AG09319 (cell line): ENCODE measurements at regions not wholly inside any gene's neighbourhood (a gene's known extent, or its start where the extent isn't known, plus 50 kb on each side); places are given as distances from the start of the nearest gene placed in this dataset.

Experiments
- DNase-seq: peaks from one replicate; pipeline ENCODE4 v3.0.0-alpha.2; 2010; ENCODE audit warnings: low read depth; ENCODE audit errors: extremely low read depth
- TF ChIP-seq, protein P1 (sequence below): IDR thresholded peaks from 2 replicates; pipeline ENCODE4 v1.5.1; 2011; ENCODE audit warnings: low read depth, mild to moderate bottlenecking, inconsistent platforms, low read length, moderate library complexity

DNA sequence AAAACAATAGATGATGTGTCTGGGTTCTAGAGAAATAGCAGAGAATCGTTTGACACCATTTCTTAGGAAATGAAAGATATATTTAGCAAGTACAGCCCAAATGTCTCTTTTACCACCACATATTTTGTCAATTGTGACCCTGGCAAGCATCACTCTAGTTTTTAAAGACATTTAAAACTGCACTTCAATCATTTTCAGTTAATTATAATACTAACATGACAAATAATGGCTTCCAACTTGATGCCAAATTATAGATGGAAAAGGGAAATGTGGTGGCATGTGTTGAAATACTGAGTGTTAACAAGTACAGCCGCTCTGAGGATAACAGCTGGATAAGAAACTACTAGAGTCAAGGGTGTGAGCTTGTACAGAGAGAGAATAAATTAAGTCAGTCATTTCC is 648.9 kb downstream of the FRK start:
- no peak for DNase-seq
- TF ChIP-seq, protein P1, sequence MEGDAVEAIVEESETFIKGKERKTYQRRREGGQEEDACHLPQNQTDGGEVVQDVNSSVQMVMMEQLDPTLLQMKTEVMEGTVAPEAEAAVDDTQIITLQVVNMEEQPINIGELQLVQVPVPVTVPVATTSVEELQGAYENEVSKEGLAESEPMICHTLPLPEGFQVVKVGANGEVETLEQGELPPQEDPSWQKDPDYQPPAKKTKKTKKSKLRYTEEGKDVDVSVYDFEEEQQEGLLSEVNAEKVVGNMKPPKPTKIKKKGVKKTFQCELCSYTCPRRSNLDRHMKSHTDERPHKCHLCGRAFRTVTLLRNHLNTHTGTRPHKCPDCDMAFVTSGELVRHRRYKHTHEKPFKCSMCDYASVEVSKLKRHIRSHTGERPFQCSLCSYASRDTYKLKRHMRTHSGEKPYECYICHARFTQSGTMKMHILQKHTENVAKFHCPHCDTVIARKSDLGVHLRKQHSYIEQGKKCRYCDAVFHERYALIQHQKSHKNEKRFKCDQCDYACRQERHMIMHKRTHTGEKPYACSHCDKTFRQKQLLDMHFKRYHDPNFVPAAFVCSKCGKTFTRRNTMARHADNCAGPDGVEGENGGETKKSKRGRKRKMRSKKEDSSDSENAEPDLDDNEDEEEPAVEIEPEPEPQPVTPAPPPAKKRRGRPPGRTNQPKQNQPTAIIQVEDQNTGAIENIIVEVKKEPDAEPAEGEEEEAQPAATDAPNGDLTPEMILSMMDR, result no peak

DNA sequence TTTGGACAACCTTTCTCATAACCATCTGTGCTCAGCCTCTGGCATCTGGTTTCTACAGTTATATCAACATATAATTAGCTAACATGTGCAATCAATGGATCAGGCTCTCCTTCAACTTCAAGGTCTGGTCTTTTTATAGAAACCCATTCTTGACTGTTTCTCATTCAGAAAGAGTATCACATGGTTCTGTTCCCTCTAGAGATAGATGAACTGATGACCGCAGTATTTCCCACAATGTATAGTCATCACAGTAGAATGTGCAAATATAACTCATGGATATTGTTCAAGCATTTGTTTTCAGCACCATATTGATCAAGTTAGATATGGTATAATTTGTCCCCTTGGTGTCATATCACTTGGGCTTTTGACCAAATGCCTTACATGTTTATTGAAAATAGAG is 656.2 kb downstream of the FRK start:
- TF ChIP-seq, protein P1, result no peak
- DNase-seq, result no peak

DNA sequence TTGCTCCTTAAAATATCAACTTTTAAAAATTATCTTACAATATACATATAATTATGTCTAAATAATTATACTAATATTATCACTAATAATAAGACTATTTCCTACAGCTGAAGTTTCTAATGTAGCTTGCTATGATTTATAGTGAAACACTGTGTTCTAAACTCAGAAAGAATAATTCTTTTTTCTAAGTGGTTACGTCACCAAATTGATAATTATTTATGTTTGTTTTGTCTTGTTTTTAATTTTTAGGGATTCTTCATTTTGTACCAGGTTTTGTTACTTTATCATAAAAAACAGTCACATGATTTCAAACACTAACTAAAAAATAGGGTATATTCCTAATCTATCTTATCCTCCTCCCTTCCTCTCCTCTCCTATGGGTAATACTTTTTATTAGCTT is 662.1 kb downstream of the FRK start:
- TF ChIP-seq, protein P1, result no peak

DNA sequence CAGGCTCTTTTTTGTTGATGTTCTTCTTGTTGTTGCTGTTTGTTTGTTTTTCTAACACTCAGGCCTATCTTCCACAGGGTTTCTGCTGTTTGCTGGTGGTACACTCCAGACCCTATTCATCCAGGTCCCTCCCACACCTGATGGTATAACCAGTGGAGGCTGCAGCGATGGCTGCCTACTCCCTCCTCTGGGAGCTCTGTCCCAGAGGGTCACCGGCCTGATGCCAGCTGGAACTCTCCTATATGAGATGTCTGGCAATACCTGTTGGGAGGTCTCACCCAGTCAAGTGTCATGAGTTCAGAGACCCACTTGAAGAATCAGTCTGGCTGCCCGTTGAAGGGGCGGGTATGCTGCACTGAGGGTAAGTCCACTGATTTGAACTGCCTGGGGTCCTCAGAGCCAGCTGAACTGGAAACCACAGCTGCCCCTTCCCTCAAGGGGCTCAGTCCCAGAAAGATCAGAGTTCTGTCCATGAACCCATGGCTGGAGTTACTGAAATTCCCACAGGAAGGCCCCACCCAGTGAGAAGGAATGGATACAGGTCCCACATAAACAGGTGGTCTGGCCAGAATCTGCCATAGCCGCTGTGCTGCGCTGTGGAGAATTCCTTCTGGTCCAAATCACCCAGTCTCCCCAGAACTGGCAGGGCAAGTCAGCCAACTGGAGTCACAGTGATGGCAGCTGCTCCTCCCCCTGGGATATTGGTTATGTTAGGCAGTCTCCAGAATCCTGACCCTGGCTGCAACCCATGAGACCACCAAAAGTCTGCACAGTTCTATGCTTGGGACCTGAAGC is 664.4 kb downstream of the FRK start:
- DNase-seq, result no peak
- TF ChIP-seq, protein P1, result no peak

More for the DNA sequence above, 662.1 kb downstream of the FRK start:
- DNase-seq, result no peak

DNA sequence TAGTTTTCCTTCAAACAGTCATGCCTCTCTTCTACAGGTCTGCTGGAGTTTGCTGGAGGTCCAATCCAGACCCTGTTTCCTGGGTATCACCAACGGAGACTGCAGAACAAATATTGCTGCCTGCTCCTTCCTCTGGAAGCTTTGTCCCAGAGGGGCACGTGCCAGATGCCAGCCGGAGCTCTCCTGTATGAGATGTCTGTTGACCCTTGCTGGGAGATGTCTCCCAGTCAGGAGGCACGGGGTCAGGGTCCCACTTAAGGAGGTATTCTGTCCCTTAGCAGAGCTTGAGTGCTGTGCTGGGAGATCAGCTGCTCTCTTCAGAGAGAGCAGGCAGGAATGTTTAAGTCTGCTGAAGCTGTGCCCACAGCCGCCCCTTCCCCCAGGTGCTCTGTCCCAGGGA is 666.9 kb downstream of the FRK start:
- TF ChIP-seq, protein P1, result no peak
- no peak for DNase-seq

DNA sequence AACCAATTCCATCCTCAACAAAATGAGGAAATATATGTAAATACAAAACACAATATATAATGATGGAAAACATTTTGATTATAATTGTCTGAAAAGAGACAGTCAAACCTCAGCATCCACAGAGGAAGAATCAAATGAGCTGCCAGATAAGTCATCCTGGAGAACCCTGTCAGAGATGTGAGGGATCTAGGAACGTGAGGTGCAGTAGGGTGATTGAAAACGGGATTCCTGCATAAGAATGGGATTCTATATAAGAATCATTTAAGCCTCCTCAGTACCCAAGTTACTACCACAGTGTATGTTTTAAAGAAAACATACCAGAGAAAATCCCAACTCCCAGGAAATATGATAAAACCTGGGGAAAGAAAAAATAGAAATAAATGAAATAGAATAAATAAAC is 690.5 kb downstream of the FRK start:
- TF ChIP-seq, protein P1, result no peak
- no peak for DNase-seq

DNA sequence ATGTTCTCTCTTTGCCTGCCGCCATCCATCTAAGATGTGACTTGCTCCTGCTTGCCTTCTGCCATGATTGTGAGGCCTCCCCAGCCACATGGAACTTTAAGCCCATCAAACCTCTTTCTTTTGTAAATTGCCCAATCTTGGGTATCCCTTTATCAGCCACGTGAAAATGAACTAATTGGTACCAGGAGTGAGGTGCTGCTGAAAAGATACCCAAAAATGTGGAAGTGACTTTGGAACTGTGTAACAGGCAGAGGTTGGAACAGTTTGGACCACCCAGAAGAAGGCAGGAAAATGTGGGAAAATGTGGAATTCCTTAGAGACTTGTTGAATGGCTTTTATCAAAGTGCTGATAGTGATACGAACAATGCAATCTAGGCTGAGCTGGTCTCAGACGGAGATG is 694.9 kb downstream of the FRK start:
- TF ChIP-seq, protein P1, result no peak
- no peak for DNase-seq
